A549 (cell line): ENCODE measurements at regions not wholly inside any gene's neighbourhood (a gene's known extent, or its start where the extent isn't known, plus 50 kb on each side); places are given as distances from the start of the nearest gene placed in this dataset.

Experiments used
- EP300 ChIP-seq, 2 experiments: fragments of >200 bp; sonication (Bioruptor Twin); formaldehyde crosslinking; IDR thresholded peaks; 2 replicates in 1 of 2; 3 replicates in 1 of 2; pipeline ENCODE4 v1.6.1; 2016 to 2017
- ESRRA ChIP-seq: fragments of 150-350 bp; IDR thresholded peaks from 2 replicates; pipeline ENCODE4 v1.6.1; 2014; ENCODE audit warnings: mild to moderate bottlenecking, low read length, borderline replicate concordance
- NR3C1 ChIP-seq: fragments of >200 bp; sonication (Bioruptor Twin); formaldehyde crosslinking; IDR thresholded peaks from 3 replicates; pipeline ENCODE4 v1.6.1; 2017
- PBX3 ChIP-seq: IDR thresholded peaks from 2 replicates; pipeline ENCODE4 v1.6.1; 2012
- POLR2A ChIP-seq: IDR thresholded peaks from 2 replicates; pipeline ENCODE4 v1.6.1; 2012; ENCODE audit warnings: mild to moderate bottlenecking, low read length
- POLR2AphosphoS2 ChIP-seq: conservative IDR thresholded peaks from 2 replicates; pipeline ENCODE4 v1.6.1; 2012; ENCODE audit warnings: low read length, improper control_type of control experiment, inconsistent platforms
- RFX5 ChIP-seq: fragments of 450-650 bp; IDR thresholded peaks from 2 replicates; pipeline ENCODE4 v1.7.1; 2014; ENCODE audit warnings: antibody characterized with exemption, mild to moderate bottlenecking, moderate library complexity
- ZFP36 ChIP-seq: fragments of 450-650 bp; IDR thresholded peaks from 2 replicates; pipeline ENCODE4 v1.6.1; 2014; ENCODE audit warnings: borderline replicate concordance; ENCODE audit not compliant: partially characterized antibody
- TF ChIP-seq, protein P1 (sequence below): fragments of >200 bp; sonication (Bioruptor Twin); formaldehyde crosslinking; IDR thresholded peaks from 3 replicates; pipeline ENCODE4 v1.5.1; 2016
- TF ChIP-seq, protein P2 (sequence below): fragments of 250-450 bp; sonication (Bioruptor Pico); IDR thresholded peaks from 2 replicates; pipeline ENCODE4 v1.5.0; 2021; ENCODE audit warnings: mild to moderate bottlenecking, moderate library complexity, borderline replicate concordance
- TF ChIP-seq, protein P3 (sequence below): IDR thresholded peaks from 2 replicates; pipeline ENCODE4 v1.6.1; 2012

DNA sequence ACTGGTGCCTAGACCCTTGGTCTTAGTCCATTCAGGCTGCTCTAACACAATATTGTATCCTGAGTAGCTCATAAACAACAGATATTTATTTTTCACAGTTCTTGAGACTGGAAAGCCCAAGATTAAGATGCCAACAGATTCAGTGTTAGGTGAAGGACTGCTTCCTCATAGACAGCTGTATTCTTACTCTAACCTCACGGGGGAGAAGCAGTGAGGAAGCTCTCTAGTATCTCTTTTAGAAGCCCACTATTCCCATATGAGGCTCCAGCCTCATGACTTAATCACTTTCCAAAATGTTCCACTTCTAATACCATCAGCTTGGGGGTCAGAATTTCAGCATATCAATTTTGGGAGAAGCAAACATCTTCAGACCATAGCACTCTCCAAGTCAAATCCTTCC is 833.4 kb downstream of the LRRTM4 start:
- TF ChIP-seq, protein P1, sequence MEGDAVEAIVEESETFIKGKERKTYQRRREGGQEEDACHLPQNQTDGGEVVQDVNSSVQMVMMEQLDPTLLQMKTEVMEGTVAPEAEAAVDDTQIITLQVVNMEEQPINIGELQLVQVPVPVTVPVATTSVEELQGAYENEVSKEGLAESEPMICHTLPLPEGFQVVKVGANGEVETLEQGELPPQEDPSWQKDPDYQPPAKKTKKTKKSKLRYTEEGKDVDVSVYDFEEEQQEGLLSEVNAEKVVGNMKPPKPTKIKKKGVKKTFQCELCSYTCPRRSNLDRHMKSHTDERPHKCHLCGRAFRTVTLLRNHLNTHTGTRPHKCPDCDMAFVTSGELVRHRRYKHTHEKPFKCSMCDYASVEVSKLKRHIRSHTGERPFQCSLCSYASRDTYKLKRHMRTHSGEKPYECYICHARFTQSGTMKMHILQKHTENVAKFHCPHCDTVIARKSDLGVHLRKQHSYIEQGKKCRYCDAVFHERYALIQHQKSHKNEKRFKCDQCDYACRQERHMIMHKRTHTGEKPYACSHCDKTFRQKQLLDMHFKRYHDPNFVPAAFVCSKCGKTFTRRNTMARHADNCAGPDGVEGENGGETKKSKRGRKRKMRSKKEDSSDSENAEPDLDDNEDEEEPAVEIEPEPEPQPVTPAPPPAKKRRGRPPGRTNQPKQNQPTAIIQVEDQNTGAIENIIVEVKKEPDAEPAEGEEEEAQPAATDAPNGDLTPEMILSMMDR: no peak
- TF ChIP-seq EP300 (IDR thresholded peaks at IDR 0.05): no peak
- TF ChIP-seq, protein P2, sequence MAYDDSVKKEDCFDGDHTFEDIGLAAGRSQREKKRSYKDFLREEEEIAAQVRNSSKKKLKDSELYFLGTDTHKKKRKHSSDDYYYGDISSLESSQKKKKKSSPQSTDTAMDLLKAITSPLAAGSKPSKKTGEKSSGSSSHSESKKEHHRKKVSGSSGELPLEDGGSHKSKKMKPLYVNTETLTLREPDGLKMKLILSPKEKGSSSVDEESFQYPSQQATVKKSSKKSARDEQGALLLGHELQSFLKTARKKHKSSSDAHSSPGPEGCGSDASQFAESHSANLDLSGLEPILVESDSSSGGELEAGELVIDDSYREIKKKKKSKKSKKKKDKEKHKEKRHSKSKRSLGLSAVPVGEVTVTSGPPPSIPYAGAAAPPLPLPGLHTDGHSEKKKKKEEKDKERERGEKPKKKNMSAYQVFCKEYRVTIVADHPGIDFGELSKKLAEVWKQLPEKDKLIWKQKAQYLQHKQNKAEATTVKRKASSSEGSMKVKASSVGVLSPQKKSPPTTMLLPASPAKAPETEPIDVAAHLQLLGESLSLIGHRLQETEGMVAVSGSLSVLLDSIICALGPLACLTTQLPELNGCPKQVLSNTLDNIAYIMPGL (CRISPR knock-in tag): no peak
- TF ChIP-seq PBX3: no peak
- no peak for TF ChIP-seq POLR2AphosphoS2
- no peak for TF ChIP-seq POLR2A
- TF ChIP-seq ZFP36: no peak
- TF ChIP-seq RFX5: no peak
- TF ChIP-seq NR3C1: no peak
- no peak for TF ChIP-seq ESRRA
- TF ChIP-seq, protein P3, sequence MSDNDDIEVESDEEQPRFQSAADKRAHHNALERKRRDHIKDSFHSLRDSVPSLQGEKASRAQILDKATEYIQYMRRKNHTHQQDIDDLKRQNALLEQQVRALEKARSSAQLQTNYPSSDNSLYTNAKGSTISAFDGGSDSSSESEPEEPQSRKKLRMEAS: no peak
